ENCODE measurements at regions not wholly inside any gene's neighbourhood (a gene's known extent, or its start where the extent isn't known, plus 50 kb on each side); places are given as distances from the start of the nearest gene placed in this dataset.

- no TSS peak for BruUV-seq (replicated peaks)
- Histone ChIP-seq H3K36me3 (ENCODE audit: control insufficient read depth, insufficient read depth, low read length) (no peaks in the 10 kb centered on the region), H3K4me3 (no peak overlapping the region), H3K79me2 (ENCODE audit: control insufficient read depth, insufficient read depth, low read length) (no peaks in the 10 kb centered on the region), H3K4me2 (ENCODE audit: insufficient read depth, low read length) (no peak overlapping the region), H4K20me1 (replicated peaks; ENCODE audit: control insufficient read depth, insufficient read depth, low read length) (no peaks in the 10 kb centered on the region), H3K9ac (ENCODE audit: insufficient read depth in 1 of 2, low read depth in 2 of 2, low read length in 2 of 2) (no peak overlapping the region), H3K9me1 (ENCODE audit: control insufficient read depth, insufficient read depth, low read length) (no peaks in the 10 kb centered on the region), H3K27ac (ENCODE audit: extremely low read depth, low read depth, low read length) (no peak overlapping the region), H3K9me3 (replicated peaks; ENCODE audit: control insufficient read depth, insufficient read depth, low read depth, low read length) (no peaks in the 10 kb centered on the region), H3K4me1 (replicated peaks in 1 of 2; ENCODE audit: control insufficient read depth in 2 of 2, insufficient read depth in 2 of 2, low read length in 2 of 2) (no peaks in the 10 kb centered on the region), H2AFZ (ENCODE audit: low read depth, low read length) (no peak overlapping the region), H3K27me3 (ENCODE audit: control insufficient read depth in 2 of 2, insufficient read depth in 2 of 2, low read length in 2 of 2) (no peaks in the 10 kb centered on the region)
- no peak for TF ChIP-seq TCFL5 (CRISPR knock-in tag; conservative IDR thresholded peaks at IDR 0.05)
- no peak for TF ChIP-seq SAFB2 (IDR thresholded peaks at IDR 0.05; ENCODE audit: borderline replicate concordance, low read depth, low read length, severe bottlenecking)
- no peak for TF ChIP-seq HDAC2 (IDR thresholded peaks at IDR 0.05)
- TF ChIP-seq FOXJ3 (CRISPR knock-in tag; IDR thresholded peaks at IDR 0.05), result no peak
- no peak for TF ChIP-seq ZNF274 (IDR thresholded peaks at IDR 0.05; ENCODE audit: borderline replicate concordance, low read depth, low read length)
- no peak for TF ChIP-seq COPS2 (conservative IDR thresholded peaks at IDR 0.05)
- no peak for TF ChIP-seq MBD1 (CRISPR knock-in tag; IDR thresholded peaks at IDR 0.05)
- no peak for TF ChIP-seq JUN (IDR thresholded peaks at IDR 0.05; ENCODE audit: borderline replicate concordance, low read depth, low read length)
- TF ChIP-seq JUN (CRISPR knock-in tag; IDR thresholded peaks at IDR 0.05; ENCODE audit: borderline replicate concordance), result no peak
- TF ChIP-seq SETDB1 (IDR thresholded peaks at IDR 0.05; ENCODE audit: low read length), result no peak
- TF ChIP-seq GABPA (tag; conservative IDR thresholded peaks at IDR 0.05; ENCODE audit: low read depth), result no peak
- no peak for TF ChIP-seq FOXP1 (CRISPR knock-in tag; IDR thresholded peaks at IDR 0.05)
- no peak for TF ChIP-seq HMG20B (CRISPR knock-in tag; IDR thresholded peaks at IDR 0.05)
- no peak for TF ChIP-seq ETS2 (tag; IDR thresholded peaks at IDR 0.05; ENCODE audit: borderline replicate concordance, poor library complexity, severe bottlenecking)
- TF ChIP-seq ZNF316 (IDR thresholded peaks at IDR 0.05), result no peak
- no peak for TF ChIP-seq ZFP1 (CRISPR knock-in tag; IDR thresholded peaks at IDR 0.05)
- TF ChIP-seq, protein P1, sequence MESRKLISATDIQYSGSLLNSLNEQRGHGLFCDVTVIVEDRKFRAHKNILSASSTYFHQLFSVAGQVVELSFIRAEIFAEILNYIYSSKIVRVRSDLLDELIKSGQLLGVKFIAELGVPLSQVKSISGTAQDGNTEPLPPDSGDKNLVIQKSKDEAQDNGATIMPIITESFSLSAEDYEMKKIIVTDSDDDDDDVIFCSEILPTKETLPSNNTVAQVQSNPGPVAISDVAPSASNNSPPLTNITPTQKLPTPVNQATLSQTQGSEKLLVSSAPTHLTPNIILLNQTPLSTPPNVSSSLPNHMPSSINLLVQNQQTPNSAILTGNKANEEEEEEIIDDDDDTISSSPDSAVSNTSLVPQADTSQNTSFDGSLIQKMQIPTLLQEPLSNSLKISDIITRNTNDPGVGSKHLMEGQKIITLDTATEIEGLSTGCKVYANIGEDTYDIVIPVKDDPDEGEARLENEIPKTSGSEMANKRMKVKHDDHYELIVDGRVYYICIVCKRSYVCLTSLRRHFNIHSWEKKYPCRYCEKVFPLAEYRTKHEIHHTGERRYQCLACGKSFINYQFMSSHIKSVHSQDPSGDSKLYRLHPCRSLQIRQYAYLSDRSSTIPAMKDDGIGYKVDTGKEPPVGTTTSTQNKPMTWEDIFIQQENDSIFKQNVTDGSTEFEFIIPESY (CRISPR knock-in tag; IDR thresholded peaks at IDR 0.05), result no peak
- no peak for TF ChIP-seq FOXK1 (CRISPR knock-in tag; IDR thresholded peaks at IDR 0.05; ENCODE audit: borderline replicate concordance)
- no peak for TF ChIP-seq OTX1 (CRISPR knock-in tag; IDR thresholded peaks at IDR 0.05)
- no peak for TF ChIP-seq ARID3A (IDR thresholded peaks at IDR 0.05; ENCODE audit: borderline replicate concordance, low read depth, low read length)
- no peak for TF ChIP-seq TAF9B (IDR thresholded peaks at IDR 0.05; ENCODE audit: partially characterized antibody)
- DNase-seq (ENCODE audit: extremely low read depth in 1 of 4, low spot score in 3 of 4) (no peak), FAIRE-seq (no peak), ATAC-seq (no peak)
- in situ Hi-C loops (cut with MboI), result no loop called here
- CTCF ChIA-PET (ENCODE audit: low intra/inter-chr PET ratio), result no interaction called here
- POLR2A ChIA-PET, result no interaction called here
- 0% methylated on average over 1 of the region's 1 CpG for WGBS (ENCODE audit: insufficient coverage, low coverage, missing lambda C conversion rate)
- intact Hi-C loops (cut with micrococcal nuclease), result no loop called here
Measured at GRCh38 chr9:2298217-2298616, 283.1 kb downstream of the SMARCA2 start.
